Psoas muscle (tissue), 7 donors: ENCODE measurements at regions not wholly inside any gene's neighbourhood (a gene's known extent, or its start where the extent isn't known, plus 50 kb on each side); places are given as distances from the start of the nearest gene placed in this dataset.

Experiments
- ATAC-seq, 4 donors: fragments of 200-7000 bp; cut with Tn5 transposase; one replicate each; pipeline ENCODE4 v1.9.1; 2020; ENCODE audit warnings: moderate library complexity in 3 of 4, mild to moderate bottlenecking in 2 of 4
- DNase-seq, 2 donors: peaks; one replicate each; pipeline ENCODE4 v3.0.0-alpha.2; 2020
- H3K27ac ChIP-seq: fragments of 200-600 bp; one replicate; pipeline ENCODE4 v1.8.0; 2022
- H3K27me3 ChIP-seq, 3 donors: fragments of 200-600 bp in 1 of 3; one replicate each; pipeline versions ENCODE4 v1.6.1 to v1.8.0; 2013 to 2022; ENCODE audit warnings: low read length in 2 of 3, mild to moderate bottlenecking in 2 of 3, moderate library complexity in 1 of 3; ENCODE audit not compliant: insufficient read depth in 3 of 3
- H3K36me3 ChIP-seq, 2 donors: fragments of 200-600 bp in 1 of 2; one replicate each; pipeline versions ENCODE4 v1.6.1 to v1.8.0; 2013 to 2022; ENCODE audit warnings: low read depth in 1 of 2, mild to moderate bottlenecking in 1 of 2, moderate library complexity in 1 of 2; ENCODE audit not compliant: insufficient read depth in 1 of 2
- H3K4me1 ChIP-seq: fragments of 200-600 bp; one replicate; pipeline ENCODE4 v1.8.0; 2022
- H3K4me3 ChIP-seq: fragments of 200-600 bp; one replicate; pipeline ENCODE4 v1.8.0; 2022; ENCODE audit warnings: mild to moderate bottlenecking
- H3K9me3 ChIP-seq: fragments of 200-600 bp; one replicate; pipeline ENCODE4 v1.8.0; 2022
- WGBS, 3 donors: extraction: QIAGEN DNeasy Blood & Tissue Kit; methylation state at CpG; one replicate each; pipeline versions ENCODE4 v1.1.6 to v1.1.7; 2013; 5-methylcytosine and 5-hydroxymethylcytosine counted together
- intact Hi-C, 2 donors: fragments of 100-400 bp; cut with DNase I; formaldehyde crosslinking; loops; one replicate each; pipeline versions ENCODE4 v1.11.0 to v1.14.2; 2022
- TF ChIP-seq, protein P1 (sequence below): fragments of 200-600 bp; IDR thresholded peaks from one replicate; pipeline ENCODE4 v1.8.0; 2022; ENCODE audit warnings: antibody characterized with exemption
- donor health status: healthy with polysubstance abuse.
- donor health status: DM: no; HTN: no; CAD: no; lungs with moderate emphysema.
- donor health status: Bipolar disorder and iron deficiency.
- donor health status: healthy.
- donor health status: DM: yes; HTN: yes; CAD: no.
- donor health status: DM: no; HTN: no; CAD: no.
- donor health status: DM: yes; HTN: yes; CAD: no.

DNA sequence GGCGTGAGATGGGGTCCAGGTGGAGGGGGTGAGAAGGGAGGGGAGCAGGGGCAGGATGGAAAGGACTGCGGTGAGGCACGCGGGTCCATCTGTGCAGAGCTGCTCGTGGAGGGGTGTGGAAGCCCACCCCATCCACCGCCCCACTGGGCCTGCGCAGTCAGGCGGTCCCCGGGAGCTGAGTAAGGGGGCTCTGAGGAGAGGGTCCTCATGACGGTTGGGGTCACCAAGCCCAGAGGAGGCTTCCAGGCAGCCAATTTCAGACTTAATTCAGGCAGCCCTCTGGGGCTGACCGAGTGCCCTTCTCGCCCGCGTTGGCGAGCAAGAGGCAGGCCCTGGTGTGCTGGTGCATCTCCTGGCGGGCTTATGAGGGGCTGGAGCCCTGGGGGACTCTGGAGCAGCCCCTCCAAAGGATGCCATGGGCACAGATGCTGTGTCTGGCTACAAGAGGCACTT, 115.5 kb downstream of the KIF26A start:
- ATAC-seq, result no peak

DNA sequence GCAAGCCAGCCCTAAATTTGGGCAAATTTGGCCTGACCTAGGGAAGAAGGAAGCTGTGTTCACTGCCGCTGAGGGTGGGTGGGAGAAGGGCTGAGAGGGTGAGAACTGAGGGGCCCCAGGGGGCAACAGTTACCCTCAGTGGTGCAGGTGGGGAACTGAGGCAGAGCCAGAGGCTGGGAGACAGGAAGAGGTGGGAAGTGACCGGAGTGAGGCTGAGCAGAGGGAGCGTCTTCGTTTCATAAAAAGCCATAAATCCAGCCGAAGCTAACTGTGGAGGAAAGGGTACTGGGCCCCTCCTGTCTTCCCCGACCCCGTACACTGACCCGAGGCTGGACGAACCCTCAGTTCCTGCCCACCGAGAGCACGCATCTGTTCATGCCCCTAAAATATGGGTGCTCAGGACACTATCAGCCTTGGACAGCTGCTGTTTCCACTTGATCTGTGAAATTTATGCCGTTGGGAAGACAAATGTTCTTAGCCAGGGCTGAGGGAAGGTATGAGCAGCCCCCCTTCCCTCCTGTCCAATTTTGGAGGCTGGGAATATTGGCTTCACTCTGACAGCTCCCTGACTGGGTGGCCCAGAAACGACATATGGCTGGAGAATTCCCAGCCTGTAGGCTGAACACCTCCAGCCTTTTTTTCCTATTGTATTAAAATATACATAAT, 116.5 kb downstream of the KIF26A start:
- Histone ChIP-seq H3K27me3 (peaks cover 0 to 29% (median 8%) of the 10 kb centered on the region in 3 donors), H3K27ac (no peak overlapping the region), H3K4me1 (no peaks in the 10 kb centered on the region), H3K4me3 (no peak overlapping the region), H3K36me3 (no peaks in the 10 kb centered on the region), H3K9me3 (no peaks in the 10 kb centered on the region)
- ATAC-seq (no peak), DNase-seq (no peak)
- intact Hi-C loops, result no loop called here
- WGBS, 3 donors, result 27 to 34% (median 31%) methylated on average over 13 of the region's 13 CpGs
- TF ChIP-seq, protein P1, sequence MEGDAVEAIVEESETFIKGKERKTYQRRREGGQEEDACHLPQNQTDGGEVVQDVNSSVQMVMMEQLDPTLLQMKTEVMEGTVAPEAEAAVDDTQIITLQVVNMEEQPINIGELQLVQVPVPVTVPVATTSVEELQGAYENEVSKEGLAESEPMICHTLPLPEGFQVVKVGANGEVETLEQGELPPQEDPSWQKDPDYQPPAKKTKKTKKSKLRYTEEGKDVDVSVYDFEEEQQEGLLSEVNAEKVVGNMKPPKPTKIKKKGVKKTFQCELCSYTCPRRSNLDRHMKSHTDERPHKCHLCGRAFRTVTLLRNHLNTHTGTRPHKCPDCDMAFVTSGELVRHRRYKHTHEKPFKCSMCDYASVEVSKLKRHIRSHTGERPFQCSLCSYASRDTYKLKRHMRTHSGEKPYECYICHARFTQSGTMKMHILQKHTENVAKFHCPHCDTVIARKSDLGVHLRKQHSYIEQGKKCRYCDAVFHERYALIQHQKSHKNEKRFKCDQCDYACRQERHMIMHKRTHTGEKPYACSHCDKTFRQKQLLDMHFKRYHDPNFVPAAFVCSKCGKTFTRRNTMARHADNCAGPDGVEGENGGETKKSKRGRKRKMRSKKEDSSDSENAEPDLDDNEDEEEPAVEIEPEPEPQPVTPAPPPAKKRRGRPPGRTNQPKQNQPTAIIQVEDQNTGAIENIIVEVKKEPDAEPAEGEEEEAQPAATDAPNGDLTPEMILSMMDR, result no peak

More for the DNA sequence above, 115.5 kb downstream of the KIF26A start:
- Histone ChIP-seq H3K36me3 (no peaks in the 10 kb centered on the region), H3K27ac (no peak overlapping the region), H3K27me3 (peaks cover 0 to 29% (median 7%) of the 10 kb centered on the region in 3 donors), H3K4me1 (no peaks in the 10 kb centered on the region), H3K4me3 (no peak overlapping the region), H3K9me3 (no peaks in the 10 kb centered on the region)
- TF ChIP-seq, protein P1, result no peak
- intact Hi-C loops, result no loop called here
- WGBS, 3 donors, result 62 to 73% (median 67%) methylated on average over 16 of the region's 16 CpGs
- no peak for DNase-seq

DNA sequence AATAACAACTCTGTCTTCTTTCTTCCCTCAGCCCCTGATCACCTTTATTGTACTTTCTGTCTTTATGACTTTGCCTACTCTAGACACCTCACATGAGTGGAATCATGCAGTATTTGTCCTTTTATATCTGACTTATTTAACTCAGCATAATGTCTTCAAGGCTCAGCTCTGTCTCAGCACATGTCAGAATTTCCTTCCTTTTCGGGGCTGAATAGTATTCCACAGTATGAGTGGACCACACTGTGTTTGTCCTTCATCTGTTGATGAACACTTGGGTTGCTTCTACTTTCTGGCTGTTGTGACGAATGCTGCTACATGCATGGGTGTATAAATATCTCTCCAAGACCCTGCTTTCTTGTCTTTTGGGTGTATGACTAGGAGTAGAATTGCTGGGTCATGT, 117.6 kb downstream of the KIF26A start:
- 91 to 99% (median 93%) methylated on average over 2 of the region's 2 CpGs for WGBS, 3 donors
- peaks cover 0 to 33% (median 9%) of the 10 kb centered on the region in 3 donors for H3K27me3 ChIP-seq
- H3K36me3 ChIP-seq, result no peaks in the 10 kb centered on the region
- no peaks in the 10 kb centered on the region for H3K4me1 ChIP-seq
- no peak overlapping the region for H3K4me3 ChIP-seq
- no peak for DNase-seq
- H3K27ac ChIP-seq, result no peak overlapping the region
- TF ChIP-seq, protein P1, result no peak
- H3K9me3 ChIP-seq, result no peaks in the 10 kb centered on the region
- intact Hi-C loops, result no loop called here
- ATAC-seq, result no peak

DNA sequence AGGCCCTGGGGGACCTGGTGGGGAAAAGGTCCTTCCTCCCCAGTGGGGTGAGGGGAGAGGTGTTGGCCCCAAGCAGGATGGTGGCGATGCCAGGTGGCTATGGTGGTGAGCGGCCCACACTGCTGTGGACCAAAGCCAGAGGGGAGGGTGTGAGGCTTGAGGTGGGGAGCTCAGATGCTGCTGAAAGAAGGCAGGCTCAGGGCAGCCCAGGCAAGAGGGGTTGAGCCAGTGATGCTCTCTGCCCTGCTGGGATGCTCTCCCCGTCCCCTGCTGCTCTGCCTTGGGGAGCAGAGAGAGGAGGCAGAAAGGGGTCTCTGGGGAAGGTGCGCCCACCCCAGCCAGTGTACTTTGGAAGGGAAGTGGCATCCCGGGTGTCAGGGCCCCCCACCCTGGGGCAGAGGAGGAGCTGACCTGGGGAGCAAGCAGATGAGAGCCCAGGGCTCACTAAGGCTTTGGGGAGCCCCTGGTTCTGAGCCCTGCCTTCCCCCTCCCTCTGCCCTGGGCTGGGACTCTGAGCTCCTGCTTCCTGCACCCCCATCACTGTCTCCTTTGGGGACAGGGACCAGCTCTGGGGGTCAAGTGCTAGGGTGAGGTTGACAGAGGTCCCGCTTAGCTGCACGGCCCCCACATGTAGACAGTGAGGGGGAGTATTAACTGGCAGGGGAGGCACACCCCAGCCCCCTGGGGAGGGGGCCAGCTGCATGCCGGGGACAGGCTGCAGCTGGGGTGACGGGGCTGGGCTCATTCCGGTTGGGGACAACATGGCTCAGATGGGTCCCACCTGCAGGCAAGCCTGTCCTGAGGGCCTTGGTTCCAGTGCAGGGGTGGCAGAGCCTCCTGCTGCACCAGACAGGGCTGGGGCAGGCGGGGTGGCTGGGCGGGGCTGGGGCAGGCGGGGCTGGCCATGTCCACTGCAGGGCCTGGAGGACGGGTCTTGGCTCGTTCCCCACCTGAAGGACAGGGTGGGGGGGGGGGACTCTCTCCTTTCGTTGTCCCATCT, 124.4 kb downstream of the KIF26A start:
- intact Hi-C loops, result no loop called here
- TF ChIP-seq, protein P1, result no peak
- DNase-seq (no peak), ATAC-seq (no peak)
- Histone ChIP-seq H3K36me3 (no peaks in the 10 kb centered on the region), H3K4me1 (no peaks in the 10 kb centered on the region), H3K9me3 (no peaks in the 10 kb centered on the region), H3K27me3 (peaks cover 0 to 14% (median 2%) of the 10 kb centered on the region in 3 donors), H3K27ac (no peak overlapping the region), H3K4me3 (no peak overlapping the region)
- WGBS, 3 donors, result 69 to 80% (median 76%) methylated on average over 15 to 16 of the region's 16 CpGs
